ENCODE measurements at regions not wholly inside any gene's neighbourhood (a gene's known extent, or its start where the extent isn't known, plus 50 kb on each side); places are given as distances from the start of the nearest gene placed in this dataset.

DNA sequence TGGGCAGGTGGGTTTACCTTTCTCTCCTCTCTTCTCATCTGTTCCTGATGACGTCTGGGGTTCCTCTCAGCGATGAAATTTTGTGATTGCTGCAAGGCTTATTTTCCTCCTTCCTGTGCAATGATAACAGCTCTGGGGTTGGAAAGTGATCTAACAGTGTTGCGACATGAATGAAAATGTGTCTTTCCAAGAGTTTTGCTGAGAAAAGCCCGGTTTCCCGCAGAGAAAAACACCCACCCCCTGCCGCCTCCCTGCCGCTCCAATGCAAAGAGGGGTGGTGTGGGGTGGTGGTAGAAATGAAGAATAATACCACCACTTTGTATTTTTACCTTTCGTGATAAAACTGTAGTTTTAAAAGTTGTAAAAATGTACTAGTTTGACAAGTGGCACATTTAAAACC lies 232.0 kb downstream of the OLFM4 start:
- no peaks in the 10 kb centered on the region for H3K79me2 ChIP-seq (ENCODE audit: control insufficient read depth, insufficient read depth, low read length)
- no TSS peak for BruUV-seq (replicated peaks)
- intact Hi-C loops (cut with micrococcal nuclease) (no loop called here), dilution Hi-C loops (cut with MboI; ENCODE audit: extremely low pct_ligation_motif_present, low sequenced_read_pairs) (no loop called here)
- no peaks in the 10 kb centered on the region for H4K20me1 ChIP-seq (replicated peaks; ENCODE audit: control insufficient read depth, extremely low read depth, insufficient read depth, low read length)
- POLR2A ChIA-PET, result no interaction called here
- H3K27ac ChIP-seq (ENCODE audit: insufficient read depth, low read depth, low read length), result no peak overlapping the region
- H3K9me3 ChIP-seq (replicated peaks; ENCODE audit: control insufficient read depth, insufficient read depth, low read length), result peaks cover 7% of the 10 kb centered on the region
- no peaks in the 10 kb centered on the region for H3K4me1 ChIP-seq (ENCODE audit: control insufficient read depth, extremely low read depth, insufficient read depth, low read length)
- no peaks in the 10 kb centered on the region for H3K36me3 ChIP-seq (ENCODE audit: control insufficient read depth in 2 of 2, extremely low read depth in 1 of 2, insufficient read depth in 2 of 2, low read length in 2 of 2)
- no peak overlapping the region for H3K9ac ChIP-seq (replicated peaks; ENCODE audit: extremely low read depth, insufficient read depth, low read length)
- no peaks in the 10 kb centered on the region for H3K27me3 ChIP-seq (ENCODE audit: control insufficient read depth in 2 of 2, insufficient read depth in 2 of 2, low read length in 2 of 2)
- DNase-seq (ENCODE audit: low read depth, low spot score), result no peak
- no peak overlapping the region for H3K4me2 ChIP-seq (ENCODE audit: insufficient read depth, low read length)
- FAIRE-seq, result no peak
- H2AFZ ChIP-seq (ENCODE audit: low read depth, low read length), result no peak overlapping the region
- H3K4me3 ChIP-seq (replicated peaks in 1 of 3; ENCODE audit: insufficient read depth in 1 of 3, low read depth in 1 of 3, low read length in 3 of 3), result no peak overlapping the region
- TF ChIP-seq EZH2 (IDR thresholded peaks at IDR 0.05; ENCODE audit: borderline replicate concordance, low read depth, low read length, severe bottlenecking) (no peak), GATA2 (IDR thresholded peaks at IDR 0.05; ENCODE audit: insufficient read depth, insufficient read length, low read depth, low read length) (no peak), JUN (IDR thresholded peaks at IDR 0.05; ENCODE audit: borderline replicate concordance, insufficient read depth, insufficient read length, low read depth) (no peak), POLR2A (IDR thresholded peaks at IDR 0.05; ENCODE audit: low read depth, low read length) (no peak), FOS (IDR thresholded peaks at IDR 0.05; ENCODE audit: borderline replicate concordance, insufficient read depth, low read length) (no peak), POLR2AphosphoS5 (IDR thresholded peaks at IDR 0.05; ENCODE audit: insufficient read depth, low read depth, low read length) (no peak), MYC (IDR thresholded peaks at IDR 0.05; ENCODE audit: low read depth, low read length) (no peak)
- TF ChIP-seq, protein P1, sequence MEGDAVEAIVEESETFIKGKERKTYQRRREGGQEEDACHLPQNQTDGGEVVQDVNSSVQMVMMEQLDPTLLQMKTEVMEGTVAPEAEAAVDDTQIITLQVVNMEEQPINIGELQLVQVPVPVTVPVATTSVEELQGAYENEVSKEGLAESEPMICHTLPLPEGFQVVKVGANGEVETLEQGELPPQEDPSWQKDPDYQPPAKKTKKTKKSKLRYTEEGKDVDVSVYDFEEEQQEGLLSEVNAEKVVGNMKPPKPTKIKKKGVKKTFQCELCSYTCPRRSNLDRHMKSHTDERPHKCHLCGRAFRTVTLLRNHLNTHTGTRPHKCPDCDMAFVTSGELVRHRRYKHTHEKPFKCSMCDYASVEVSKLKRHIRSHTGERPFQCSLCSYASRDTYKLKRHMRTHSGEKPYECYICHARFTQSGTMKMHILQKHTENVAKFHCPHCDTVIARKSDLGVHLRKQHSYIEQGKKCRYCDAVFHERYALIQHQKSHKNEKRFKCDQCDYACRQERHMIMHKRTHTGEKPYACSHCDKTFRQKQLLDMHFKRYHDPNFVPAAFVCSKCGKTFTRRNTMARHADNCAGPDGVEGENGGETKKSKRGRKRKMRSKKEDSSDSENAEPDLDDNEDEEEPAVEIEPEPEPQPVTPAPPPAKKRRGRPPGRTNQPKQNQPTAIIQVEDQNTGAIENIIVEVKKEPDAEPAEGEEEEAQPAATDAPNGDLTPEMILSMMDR (IDR thresholded peaks at IDR 0.05; ENCODE audit: extremely low read depth in 1 of 2, insufficient read depth in 1 of 2, low read depth in 1 of 2, low read length in 2 of 2), result no peak
- TF ChIP-seq, protein P2, sequence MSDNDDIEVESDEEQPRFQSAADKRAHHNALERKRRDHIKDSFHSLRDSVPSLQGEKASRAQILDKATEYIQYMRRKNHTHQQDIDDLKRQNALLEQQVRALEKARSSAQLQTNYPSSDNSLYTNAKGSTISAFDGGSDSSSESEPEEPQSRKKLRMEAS (IDR thresholded peaks at IDR 0.05; ENCODE audit: insufficient read depth, insufficient read length), result no peak
- H3K9me1 ChIP-seq (replicated peaks; ENCODE audit: control insufficient read depth, extremely low read depth, insufficient read depth, low read length), result no peaks in the 10 kb centered on the region
- CTCF ChIA-PET, result no interaction called here
